Body of pancreas (tissue), 4 donors: ENCODE measurements at regions not wholly inside any gene's neighbourhood (a gene's known extent, or its start where the extent isn't known, plus 50 kb on each side); places are given as distances from the start of the nearest gene placed in this dataset.

ENCODE experiments used
- CTCF ChIP-seq, 7 experiments: fragments of 450-650 bp in 4 of 7; fragments of 200-600 bp in 3 of 7; sonication (generic) in 3 of 7; IDR thresholded peaks; one replicate each; pipeline ENCODE4 v1.5.1; 2016 to 2019; ENCODE audit warnings: antibody characterized with exemption in 7 of 7
- POLR2A ChIP-seq, 3 donors: fragments of 450-650 bp; IDR thresholded peaks; one replicate each; pipeline ENCODE4 v1.6.1; 2016; ENCODE audit warnings: antibody characterized with exemption in 3 of 3, mild to moderate bottlenecking in 2 of 3

GRCh38 chr1:106978477-106979322, 77.8 kb upstream of the PRMT6 start:
- TF ChIP-seq CTCF (IDR thresholded peaks at IDR 0.05) (no peak), POLR2A (IDR thresholded peaks at IDR 0.05) (no peak)
